Activated T-cell treated with anti-CD3 and anti-CD28 coated beads, Interleukin-2, amount 50 U/mL, for 24 hours (primary cell): ENCODE measurements at regions not wholly inside any gene's neighbourhood (a gene's known extent, or its start where the extent isn't known, plus 50 kb on each side); places are given as distances from the start of the nearest gene placed in this dataset.

ENCODE experiments used
- DNase-seq: peaks from one replicate; pipeline ENCODE4 v3.0.0-alpha.2; 2020
- H3K27ac Mint-ChIP-seq: 2 replicates; pipeline ENCODE4 v1.8.0; 2020; ENCODE audit warnings: mild to moderate bottlenecking, mixed read lengths
- H3K27me3 Mint-ChIP-seq: 2 replicates; pipeline ENCODE4 v1.8.0; 2020; ENCODE audit warnings: mixed read lengths
- H3K36me3 Mint-ChIP-seq: 2 replicates; pipeline ENCODE4 v1.8.0; 2020; ENCODE audit warnings: low read depth, mixed read lengths
- H3K4me1 Mint-ChIP-seq: 2 replicates; pipeline ENCODE4 v1.8.0; 2020; ENCODE audit warnings: low read depth, mixed read lengths
- H3K4me3 Mint-ChIP-seq: 2 replicates; pipeline ENCODE4 v1.8.0; 2020; ENCODE audit warnings: mild to moderate bottlenecking, moderate library complexity, mixed read lengths
- H3K9me3 Mint-ChIP-seq: 2 replicates; pipeline ENCODE4 v1.8.0; 2020; ENCODE audit warnings: mixed read lengths

DNA sequence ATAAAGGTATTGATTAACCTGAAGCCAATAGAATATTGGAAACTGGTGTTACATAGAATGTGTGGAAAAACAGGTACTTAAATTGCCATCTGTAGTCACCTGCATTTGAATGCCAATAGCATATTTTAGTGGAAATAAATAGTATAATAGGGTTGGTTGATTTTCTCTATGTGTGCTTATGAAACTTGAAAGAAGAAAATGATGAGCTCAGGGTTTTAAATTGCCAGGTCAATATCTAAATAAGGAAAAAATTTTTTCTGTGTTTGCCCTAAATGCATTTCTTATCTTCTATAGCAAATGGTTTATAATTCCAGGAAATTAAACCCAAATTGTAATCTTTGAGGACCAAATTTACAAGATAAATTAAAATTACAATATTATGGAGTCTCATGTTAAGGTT, 626.6 kb downstream of the CDH8 start:
- Mint-ChIP-seq H3K36me3 (no peaks in the 10 kb centered on the region), H3K4me1 (no peaks in the 10 kb centered on the region), H3K27ac (no peak overlapping the region), H3K9me3 (peaks cover 30% of the 10 kb centered on the region), H3K27me3 (no peaks in the 10 kb centered on the region), H3K4me3 (no peak overlapping the region)
- no peak for DNase-seq

DNA sequence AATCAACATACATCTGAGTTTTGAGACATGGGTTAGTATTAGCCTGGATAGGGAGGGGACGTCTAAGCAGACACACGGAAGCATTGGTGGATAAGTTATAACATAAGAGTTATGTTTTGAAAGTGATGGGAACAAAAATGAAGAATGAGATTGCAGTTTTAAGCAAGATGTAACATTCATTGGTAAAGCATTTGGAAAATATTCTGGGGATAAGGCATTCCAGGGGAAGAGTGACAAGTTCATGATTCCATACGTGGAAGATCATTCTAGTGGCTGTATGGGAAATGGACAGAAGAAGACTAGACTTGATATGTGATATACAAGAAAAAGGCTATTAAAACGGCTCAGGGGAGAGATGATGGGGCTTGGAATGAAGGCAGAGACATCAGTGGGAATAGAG, 632.9 kb downstream of the CDH8 start:
- H3K27me3 Mint-ChIP-seq, result no peaks in the 10 kb centered on the region
- no peak overlapping the region for H3K4me3 Mint-ChIP-seq
- H3K9me3 Mint-ChIP-seq, result peaks cover 32% of the 10 kb centered on the region

GRCh38 chr16:61391896-61392295, 644.3 kb downstream of the CDH8 start:
- Mint-ChIP-seq H3K9me3 (peaks cover 31% of the 10 kb centered on the region), H3K27ac (no peak overlapping the region), H3K36me3 (no peaks in the 10 kb centered on the region), H3K4me1 (no peaks in the 10 kb centered on the region), H3K4me3 (no peak overlapping the region), H3K27me3 (no peaks in the 10 kb centered on the region)
- DNase-seq, result no peak

More for the DNA sequence above, 632.9 kb downstream of the CDH8 start:
- DNase-seq, result no peak
- Mint-ChIP-seq H3K36me3 (no peaks in the 10 kb centered on the region), H3K27ac (no peak overlapping the region), H3K4me1 (no peaks in the 10 kb centered on the region)

- Mint-ChIP-seq H3K36me3 (no peaks in the 10 kb centered on the region), H3K4me3 (no peak overlapping the region), H3K9me3 (peaks cover 35% of the 10 kb centered on the region), H3K4me1 (no peaks in the 10 kb centered on the region), H3K27me3 (no peaks in the 10 kb centered on the region), H3K27ac (no peak overlapping the region)
- no peak for DNase-seq
Measured at GRCh38 chr16:61390965-61391637, 645.1 kb downstream of the CDH8 start.

DNA sequence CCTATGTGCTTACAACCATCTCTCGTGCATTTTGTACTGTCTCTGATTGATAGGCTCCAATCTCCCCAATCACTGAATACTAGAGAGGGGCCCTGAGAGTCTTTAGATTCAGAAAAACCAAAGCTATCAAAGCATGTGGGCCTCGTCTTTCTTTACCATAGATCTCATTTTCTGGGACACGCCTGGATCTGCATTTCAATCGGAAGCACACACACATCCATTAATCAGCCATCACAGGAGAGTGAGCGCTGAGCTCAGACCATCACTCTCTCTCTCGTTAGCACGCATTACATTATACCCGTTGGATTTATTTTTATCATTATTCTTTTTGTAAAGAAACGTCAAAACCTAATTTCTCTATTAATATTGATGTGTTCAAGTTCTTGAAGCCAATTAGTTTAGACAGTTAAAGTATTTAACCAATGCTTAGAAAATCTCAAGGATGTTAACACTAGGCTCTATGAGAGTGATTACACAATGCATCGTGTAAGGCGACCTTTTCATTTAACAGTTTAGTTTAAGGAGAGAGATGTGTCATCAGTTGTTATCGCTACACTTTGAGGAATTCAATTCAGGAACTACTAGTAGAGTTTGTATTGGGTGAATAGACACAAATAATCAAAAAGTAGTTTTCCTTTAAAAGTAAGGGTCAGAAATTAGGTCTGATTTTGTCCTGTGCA, 650.7 kb downstream of the CDH8 start:
- no peak overlapping the region for H3K4me3 Mint-ChIP-seq
- H3K27ac Mint-ChIP-seq, result no peak overlapping the region
- H3K4me1 Mint-ChIP-seq, result no peaks in the 10 kb centered on the region
- no peak for DNase-seq
- H3K36me3 Mint-ChIP-seq, result no peaks in the 10 kb centered on the region
- H3K9me3 Mint-ChIP-seq, result peaks cover 42% of the 10 kb centered on the region
- no peaks in the 10 kb centered on the region for H3K27me3 Mint-ChIP-seq

GRCh38 chr16:61382435-61382834, 653.8 kb downstream of the CDH8 start:
- no peak for DNase-seq
- Mint-ChIP-seq H3K27me3 (no peaks in the 10 kb centered on the region), H3K36me3 (no peaks in the 10 kb centered on the region), H3K4me1 (no peaks in the 10 kb centered on the region), H3K27ac (no peak overlapping the region), H3K4me3 (no peak overlapping the region), H3K9me3 (peaks cover 44% of the 10 kb centered on the region)

GRCh38 chr16:61379311-61379710, 656.9 kb downstream of the CDH8 start:
- no peak for DNase-seq
- Mint-ChIP-seq H3K4me1 (no peaks in the 10 kb centered on the region), H3K27me3 (no peaks in the 10 kb centered on the region), H3K4me3 (no peak overlapping the region), H3K36me3 (no peaks in the 10 kb centered on the region), H3K27ac (no peak overlapping the region), H3K9me3 (peaks cover 37% of the 10 kb centered on the region)

DNA sequence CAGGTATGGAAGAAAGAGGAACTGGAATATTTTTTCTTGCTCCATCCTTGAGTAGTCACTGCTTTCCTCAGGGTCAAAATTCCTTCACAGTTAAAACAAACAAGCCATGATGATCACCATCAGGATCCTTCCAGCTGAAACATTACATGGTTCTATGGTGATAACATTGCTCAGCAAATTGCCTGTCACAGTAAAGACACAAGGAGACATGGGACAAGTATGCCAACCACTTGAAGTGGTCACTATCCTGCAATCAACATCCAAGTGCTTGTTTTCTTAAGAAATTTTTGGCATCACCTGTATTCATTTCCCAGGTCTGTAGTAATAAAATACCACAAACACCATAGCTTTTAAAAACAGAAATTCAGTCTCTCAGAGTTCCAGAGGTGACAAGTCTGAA, 662.2 kb downstream of the CDH8 start:
- Mint-ChIP-seq H3K4me1 (no peaks in the 10 kb centered on the region), H3K9me3 (peaks cover 23% of the 10 kb centered on the region), H3K27ac (no peak overlapping the region), H3K27me3 (no peaks in the 10 kb centered on the region), H3K36me3 (no peaks in the 10 kb centered on the region), H3K4me3 (no peak overlapping the region)
- DNase-seq, result no peak

- DNase-seq, result no peak
- Mint-ChIP-seq H3K9me3 (peaks cover 31% of the 10 kb centered on the region), H3K27me3 (no peaks in the 10 kb centered on the region), H3K36me3 (no peaks in the 10 kb centered on the region), H3K4me3 (no peak overlapping the region), H3K4me1 (no peaks in the 10 kb centered on the region), H3K27ac (no peak overlapping the region)
Measured at GRCh38 chr16:61371881-61372280, 664.4 kb downstream of the CDH8 start.

GRCh38 chr16:61371388-61371787, 664.9 kb downstream of the CDH8 start:
- Mint-ChIP-seq H3K27me3 (no peaks in the 10 kb centered on the region), H3K9me3 (peaks cover 31% of the 10 kb centered on the region), H3K4me1 (no peaks in the 10 kb centered on the region), H3K36me3 (no peaks in the 10 kb centered on the region), H3K27ac (no peak overlapping the region), H3K4me3 (no peak overlapping the region)
- no peak for DNase-seq

- no peaks in the 10 kb centered on the region for H3K4me1 Mint-ChIP-seq
- no peak overlapping the region for H3K27ac Mint-ChIP-seq
- no peak for DNase-seq
- H3K9me3 Mint-ChIP-seq, result peaks cover 35% of the 10 kb centered on the region
- H3K36me3 Mint-ChIP-seq, result no peaks in the 10 kb centered on the region
- no peak overlapping the region for H3K4me3 Mint-ChIP-seq
- H3K27me3 Mint-ChIP-seq, result no peaks in the 10 kb centered on the region
Measured at GRCh38 chr16:61370564-61370963, 665.7 kb downstream of the CDH8 start.

DNA sequence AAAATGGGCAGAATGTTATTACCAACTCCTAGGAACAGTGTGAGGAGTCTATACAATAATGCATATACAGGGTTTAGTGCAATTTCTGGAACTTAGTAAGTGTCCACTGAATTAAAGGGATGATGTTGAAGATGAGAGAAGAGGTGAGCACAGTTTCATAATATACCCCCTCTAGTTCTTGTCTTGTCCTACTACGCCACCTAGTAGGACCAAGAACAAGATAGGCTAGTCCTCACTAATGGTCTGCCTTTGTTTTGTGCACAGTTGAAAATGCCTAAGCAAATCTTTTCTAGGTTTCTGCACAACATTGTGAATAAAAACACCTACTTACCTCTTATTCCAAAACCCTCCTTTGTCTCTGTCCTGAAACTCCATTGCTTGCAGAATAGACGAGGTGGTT, 670.2 kb downstream of the CDH8 start:
- DNase-seq, result no peak
- Mint-ChIP-seq H3K27me3 (no peaks in the 10 kb centered on the region), H3K36me3 (no peaks in the 10 kb centered on the region), H3K9me3 (peaks cover 35% of the 10 kb centered on the region), H3K27ac (no peak overlapping the region), H3K4me1 (no peaks in the 10 kb centered on the region), H3K4me3 (no peak overlapping the region)

DNA sequence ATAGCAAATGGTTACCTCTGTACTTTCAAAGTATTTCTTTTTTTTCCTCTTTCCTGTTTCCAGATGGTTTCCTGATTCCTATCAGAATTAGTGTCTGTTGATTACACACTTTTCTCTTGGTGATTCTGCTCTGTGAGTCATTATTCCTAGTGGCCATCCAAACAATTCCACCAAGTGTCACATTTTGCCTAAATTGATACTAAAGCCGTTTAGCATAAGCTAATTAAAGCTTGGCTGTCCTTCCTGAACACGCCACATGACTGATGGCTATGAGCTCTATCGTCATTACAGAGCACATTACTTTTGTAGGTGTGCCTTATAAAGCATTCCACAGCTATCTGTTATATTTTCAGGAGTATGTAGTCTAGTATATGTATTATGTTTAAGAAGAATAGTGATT, 671.2 kb downstream of the CDH8 start:
- H3K4me3 Mint-ChIP-seq, result no peak overlapping the region
- H3K27me3 Mint-ChIP-seq, result no peaks in the 10 kb centered on the region
- DNase-seq, result no peak
- no peak overlapping the region for H3K27ac Mint-ChIP-seq
- H3K36me3 Mint-ChIP-seq, result no peaks in the 10 kb centered on the region
- H3K4me1 Mint-ChIP-seq, result no peaks in the 10 kb centered on the region
- H3K9me3 Mint-ChIP-seq, result peaks cover 38% of the 10 kb centered on the region

GRCh38 chr16:61362585-61362984, 673.7 kb downstream of the CDH8 start:
- DNase-seq, result no peak
- Mint-ChIP-seq H3K27me3 (no peaks in the 10 kb centered on the region), H3K4me1 (no peaks in the 10 kb centered on the region), H3K9me3 (peaks cover 41% of the 10 kb centered on the region), H3K27ac (no peak overlapping the region), H3K36me3 (no peaks in the 10 kb centered on the region), H3K4me3 (no peak overlapping the region)

DNA sequence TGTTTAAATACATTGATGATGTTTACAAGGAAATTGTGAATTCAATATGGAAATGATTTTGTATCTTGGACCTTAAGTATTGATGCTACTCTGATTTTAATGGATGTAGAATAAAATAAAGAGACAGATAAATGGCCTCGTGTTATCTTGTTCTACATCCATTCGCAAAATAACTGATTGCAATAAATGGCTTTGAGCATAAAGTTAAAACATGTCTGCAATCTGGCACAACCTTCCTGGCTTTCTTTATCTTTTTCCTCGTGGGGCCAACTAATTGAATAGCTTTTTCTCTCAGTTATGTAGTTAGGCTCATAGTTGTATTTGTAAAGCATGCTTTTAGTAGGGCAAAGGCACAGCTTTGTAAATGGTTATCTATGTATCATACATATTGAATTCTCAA, 691.4 kb downstream of the CDH8 start:
- no peak overlapping the region for H3K4me3 Mint-ChIP-seq
- no peak for DNase-seq
- no peak overlapping the region for H3K27ac Mint-ChIP-seq
- H3K9me3 Mint-ChIP-seq, result peaks cover 12% of the 10 kb centered on the region
- H3K36me3 Mint-ChIP-seq, result no peaks in the 10 kb centered on the region
- H3K4me1 Mint-ChIP-seq, result no peaks in the 10 kb centered on the region
- no peaks in the 10 kb centered on the region for H3K27me3 Mint-ChIP-seq
